ENCODE measurements at regions not wholly inside any gene's neighbourhood (a gene's known extent, or its start where the extent isn't known, plus 50 kb on each side); places are given as distances from the start of the nearest gene placed in this dataset.
A peak's percentile ranks its signal among the peaks of the same experiment; 100 is the strongest.

- 0 out of 2 replicates have a peak overlapping the region, but pooled peaks have one; percentile 53 for H2AK5ac ChIP-seq (ENCODE audit: low read depth, low read length)
- no peaks in the 10 kb centered on the region for H3K23me2 ChIP-seq (ENCODE audit: low read depth, low read length)
- no peaks in the 10 kb centered on the region for H3K9me3 ChIP-seq (ENCODE audit: insufficient read depth in 2 of 2, low read depth in 1 of 2, low read length in 1 of 2)
- H4K5ac ChIP-seq (ENCODE audit: insufficient read length, low read depth, low read length): peak overlapping the region; percentile 16
- H3K27me3 ChIP-seq (replicated peaks in 1 of 4; ENCODE audit: control insufficient read depth in 3 of 4, extremely low read depth in 1 of 4, insufficient read depth in 3 of 4, low read length in 3 of 4): no peaks in the 10 kb centered on the region
- no peaks in the 10 kb centered on the region for H3K79me2 ChIP-seq (ENCODE audit: control insufficient read depth in 1 of 2, insufficient read depth in 2 of 2, low read length in 2 of 2)
- H4K8ac ChIP-seq (ENCODE audit: extremely low read depth, insufficient read depth, low read length): no peak overlapping the region
- no peak overlapping the region for H2AFZ ChIP-seq (ENCODE audit: low read length)
- H3K4ac ChIP-seq (replicated peaks; ENCODE audit: insufficient read length, low read depth, low read length): no peak overlapping the region
- H3K4me1 ChIP-seq (replicated peaks in 1 of 4; ENCODE audit: control insufficient read depth in 3 of 4, insufficient read depth in 4 of 4, low read length in 3 of 4): peaks cover 0 to 3% (median 0%) of the 10 kb centered on the region in 4 experiments; a peak in 2 of 7 replicates
- POLR2A ChIA-PET (ENCODE audit: partially characterized antibody): interaction anchor here (0.8 to 2.2 kb wide), 3 partner anchors 8 to 12 kb away, joined by 3 to 8 read pairs (median 3); no protein-coding TSS in a partner anchor
- CTCF ChIA-PET (ENCODE audit: partially characterized antibody): interaction anchor here (0.9 to 5.8 kb wide), 7 partner anchors 13 to 58 kb away, joined by 3 to 45 read pairs (median 3); no protein-coding TSS in a partner anchor
- H3K79me1 ChIP-seq (ENCODE audit: low read depth, low read length): no peaks in the 10 kb centered on the region
- H3K9ac ChIP-seq (replicated peaks in 1 of 4; ENCODE audit: extremely low read depth in 1 of 4, low read depth in 3 of 4, low read length in 3 of 4): no peak overlapping the region
- H2BK12ac ChIP-seq (ENCODE audit: low read depth, low read length): peak overlapping the region; percentile 75; the same call in 1 of the 2 replicates
- no peaks in the 10 kb centered on the region for H4K20me1 ChIP-seq (replicated peaks in 1 of 2; ENCODE audit: control insufficient read depth in 1 of 2, insufficient read depth in 2 of 2, low read length in 2 of 2)
- H3K14ac ChIP-seq (ENCODE audit: insufficient read length): no peak overlapping the region
- H2BK5ac ChIP-seq (ENCODE audit: low read depth, low read length): no peak overlapping the region
- DNase-seq (ENCODE audit: low read depth in 1 of 2, low spot score in 2 of 2) (no peak), FAIRE-seq (no peak)
- no peak overlapping the region for H2BK20ac ChIP-seq (ENCODE audit: low read length)
- H3K56ac ChIP-seq (replicated peaks; ENCODE audit: insufficient read length, low read depth, low read length): no peak overlapping the region
- H3K18ac ChIP-seq (ENCODE audit: extremely low read depth, low read length): no peak overlapping the region; the same call in 1 of the 2 replicates
- no peak overlapping the region for H3K23ac ChIP-seq (ENCODE audit: insufficient read length)
- H2BK120ac ChIP-seq (replicated peaks; ENCODE audit: low read depth, low read length): no peak overlapping the region
- H3K4me3 ChIP-seq (ENCODE audit: extremely low read depth in 1 of 4, insufficient read depth in 2 of 4, low read depth in 3 of 4, low read length in 4 of 4): no peak overlapping the region
- no peak overlapping the region for H3K4me2 ChIP-seq (ENCODE audit: insufficient read depth in 1 of 2, low read depth in 2 of 2, low read length in 2 of 2)
- no peak overlapping the region for H3K27ac ChIP-seq (ENCODE audit: low read depth, low read length)
- peak overlapping the region; percentile 46 for H4K91ac ChIP-seq (replicated peaks; ENCODE audit: insufficient read length, low read length)
- H3K36me3 ChIP-seq (ENCODE audit: control insufficient read depth in 2 of 4, insufficient read depth in 4 of 4, low read length in 3 of 4): no peaks in the 10 kb centered on the region
- H2BK15ac ChIP-seq (ENCODE audit: low read length): 0 out of 2 replicates have a peak overlapping the region, but pooled peaks have one; percentile 61
- no peak for TF ChIP-seq RNF2 (IDR thresholded peaks at IDR 0.05; ENCODE audit: borderline replicate concordance, low read depth, low read length, missing control alignments, poor library complexity, severe bottlenecking)
- TF ChIP-seq, protein P1, sequence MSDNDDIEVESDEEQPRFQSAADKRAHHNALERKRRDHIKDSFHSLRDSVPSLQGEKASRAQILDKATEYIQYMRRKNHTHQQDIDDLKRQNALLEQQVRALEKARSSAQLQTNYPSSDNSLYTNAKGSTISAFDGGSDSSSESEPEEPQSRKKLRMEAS (IDR thresholded peaks at IDR 0.05): no peak
Observed at GRCh38 chr15:66646799-66647198, 55.2 kb upstream of the SMAD6 start.
